Fibroblast of pulmonary artery (primary cell): ENCODE measurements at regions not wholly inside any gene's neighbourhood (a gene's known extent, or its start where the extent isn't known, plus 50 kb on each side); places are given as distances from the start of the nearest gene placed in this dataset.

Source experiments
- DNase-seq: peaks from one replicate; pipeline ENCODE4 v3.0.0-alpha.2; 2010; ENCODE audit warnings: low read depth
- H3K4me3 ChIP-seq: replicated peaks from 2 replicates; pipeline ENCODE4 v1.5.1; 2011; ENCODE audit warnings: low read depth, mild to moderate bottlenecking, control low read depth, low read length, moderate library complexity
- TF ChIP-seq, protein P1 (sequence below): IDR thresholded peaks from 2 replicates; pipeline ENCODE4 v1.5.1; 2011; ENCODE audit warnings: mild to moderate bottlenecking, control low read depth, low read length, inconsistent platforms; ENCODE audit errors: missing control alignments

DNA sequence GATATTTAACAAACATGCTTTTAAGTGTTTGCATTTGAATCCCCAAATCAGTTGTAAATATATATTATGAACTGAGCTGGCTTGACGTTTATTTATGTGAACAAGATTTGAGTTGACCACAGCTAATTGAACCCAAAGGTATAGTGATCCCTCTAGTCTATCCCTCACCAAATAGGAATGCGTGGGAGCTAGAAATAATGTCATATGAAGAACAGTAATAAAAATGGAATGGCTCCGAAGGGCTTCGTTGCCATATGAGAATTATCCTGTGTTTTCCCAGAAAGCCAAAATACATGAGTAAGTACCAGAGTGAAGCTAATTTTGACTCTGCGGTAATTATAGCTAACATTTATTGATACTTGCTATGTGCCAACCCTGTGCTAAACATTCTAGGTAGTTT, 142.7 kb downstream of the ADCYAP1 start:
- TF ChIP-seq, protein P1, sequence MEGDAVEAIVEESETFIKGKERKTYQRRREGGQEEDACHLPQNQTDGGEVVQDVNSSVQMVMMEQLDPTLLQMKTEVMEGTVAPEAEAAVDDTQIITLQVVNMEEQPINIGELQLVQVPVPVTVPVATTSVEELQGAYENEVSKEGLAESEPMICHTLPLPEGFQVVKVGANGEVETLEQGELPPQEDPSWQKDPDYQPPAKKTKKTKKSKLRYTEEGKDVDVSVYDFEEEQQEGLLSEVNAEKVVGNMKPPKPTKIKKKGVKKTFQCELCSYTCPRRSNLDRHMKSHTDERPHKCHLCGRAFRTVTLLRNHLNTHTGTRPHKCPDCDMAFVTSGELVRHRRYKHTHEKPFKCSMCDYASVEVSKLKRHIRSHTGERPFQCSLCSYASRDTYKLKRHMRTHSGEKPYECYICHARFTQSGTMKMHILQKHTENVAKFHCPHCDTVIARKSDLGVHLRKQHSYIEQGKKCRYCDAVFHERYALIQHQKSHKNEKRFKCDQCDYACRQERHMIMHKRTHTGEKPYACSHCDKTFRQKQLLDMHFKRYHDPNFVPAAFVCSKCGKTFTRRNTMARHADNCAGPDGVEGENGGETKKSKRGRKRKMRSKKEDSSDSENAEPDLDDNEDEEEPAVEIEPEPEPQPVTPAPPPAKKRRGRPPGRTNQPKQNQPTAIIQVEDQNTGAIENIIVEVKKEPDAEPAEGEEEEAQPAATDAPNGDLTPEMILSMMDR = no peak
- DNase-seq = peak; percentile 25
- no peak overlapping the region for H3K4me3 ChIP-seq

DNA sequence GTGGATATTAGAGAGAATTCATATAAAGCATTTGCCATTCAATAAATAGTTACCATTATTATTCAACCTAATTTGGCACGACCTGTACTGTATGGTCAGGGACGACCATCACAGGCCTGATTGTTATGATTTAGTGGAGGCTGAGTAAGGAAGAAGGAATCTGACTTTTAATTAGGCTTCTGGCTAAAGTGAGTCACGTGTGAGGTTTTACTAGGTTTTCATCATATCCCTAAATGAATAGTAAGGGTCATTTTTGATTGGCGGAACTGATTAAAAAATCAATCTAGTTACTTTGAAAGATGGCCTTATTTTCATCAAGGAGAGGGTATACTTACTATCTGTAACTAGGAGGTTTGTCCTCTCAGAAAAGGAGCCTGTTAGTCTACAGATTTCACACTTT, 143.4 kb downstream of the ADCYAP1 start:
- no peak overlapping the region for H3K4me3 ChIP-seq
- TF ChIP-seq, protein P1 = no peak
- DNase-seq = peak; percentile 8

DNA sequence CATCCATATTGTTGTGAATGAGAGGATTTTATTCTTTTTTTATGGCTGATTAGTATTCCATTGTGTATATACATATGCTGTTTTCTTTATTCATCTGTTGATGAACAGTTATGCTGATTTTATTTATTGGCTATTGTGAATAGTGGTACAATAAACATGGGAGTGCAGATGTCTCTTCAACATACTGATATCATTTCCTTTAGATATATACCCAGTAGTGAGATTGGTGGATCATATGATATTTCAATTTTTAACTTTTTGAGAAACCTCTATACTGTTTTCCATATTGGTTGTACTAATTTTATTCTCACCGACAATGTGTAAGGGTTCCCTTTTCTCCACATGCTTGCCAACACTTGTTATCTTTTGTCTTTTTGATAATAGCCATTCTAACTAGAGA, 144.5 kb downstream of the ADCYAP1 start:
- TF ChIP-seq, protein P1 = no peak
- H3K4me3 ChIP-seq = no peak overlapping the region
- no peak for DNase-seq

DNA sequence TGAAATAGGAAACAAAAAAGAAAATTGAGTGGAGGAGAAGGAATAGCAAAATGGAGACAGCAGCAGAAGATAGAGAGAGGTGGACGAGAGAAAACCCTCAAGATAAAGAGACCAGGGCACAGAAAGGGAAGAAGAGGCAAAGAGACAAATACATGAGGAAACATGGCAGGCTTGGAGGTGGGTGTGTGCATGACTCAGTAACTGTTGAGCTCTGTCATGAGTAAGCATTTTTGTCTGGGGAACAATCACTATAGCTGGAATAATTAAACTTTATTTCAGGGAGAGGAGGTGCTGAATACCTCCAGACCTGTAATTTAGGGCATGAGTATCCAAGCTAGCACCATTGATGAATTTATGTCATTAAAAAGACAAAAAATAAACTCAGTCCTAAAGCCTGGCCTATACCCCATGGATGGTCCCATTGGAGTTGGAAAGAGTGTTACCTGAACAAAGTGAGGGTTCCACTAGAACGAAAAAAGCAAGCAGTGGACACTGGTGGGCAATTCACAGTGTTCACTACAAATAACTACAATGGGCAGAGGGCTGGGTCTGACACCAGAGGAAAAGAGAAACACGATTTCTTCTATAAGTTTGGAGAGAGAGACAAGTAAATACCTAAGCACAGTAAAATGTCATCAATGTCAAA, 145.5 kb downstream of the ADCYAP1 start:
- TF ChIP-seq, protein P1 = no peak
- peak; percentile 42 for DNase-seq

DNA sequence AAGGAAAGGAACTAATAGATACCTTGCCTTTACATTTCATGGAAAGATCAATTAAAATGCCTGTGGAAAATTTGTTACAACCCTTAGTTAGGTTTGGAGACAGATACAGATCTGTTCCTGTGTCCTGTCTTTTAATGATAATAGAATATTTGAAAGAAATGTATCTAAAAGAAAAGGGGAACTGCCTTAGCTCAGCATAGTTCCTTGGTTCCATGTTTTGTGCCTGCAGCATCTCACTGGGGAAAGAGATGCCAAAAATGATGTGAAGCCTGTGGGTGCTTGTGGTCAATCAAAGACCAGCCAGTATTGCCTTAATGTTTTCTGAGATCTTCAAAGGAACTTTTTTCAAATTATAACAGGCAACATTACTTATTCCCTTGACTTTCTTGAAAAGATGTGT, 147.6 kb downstream of the ADCYAP1 start:
- DNase-seq = no peak
- TF ChIP-seq, protein P1 = no peak
- no peak overlapping the region for H3K4me3 ChIP-seq

More for the DNA sequence above, 145.5 kb downstream of the ADCYAP1 start:
- no peak overlapping the region for H3K4me3 ChIP-seq

DNA sequence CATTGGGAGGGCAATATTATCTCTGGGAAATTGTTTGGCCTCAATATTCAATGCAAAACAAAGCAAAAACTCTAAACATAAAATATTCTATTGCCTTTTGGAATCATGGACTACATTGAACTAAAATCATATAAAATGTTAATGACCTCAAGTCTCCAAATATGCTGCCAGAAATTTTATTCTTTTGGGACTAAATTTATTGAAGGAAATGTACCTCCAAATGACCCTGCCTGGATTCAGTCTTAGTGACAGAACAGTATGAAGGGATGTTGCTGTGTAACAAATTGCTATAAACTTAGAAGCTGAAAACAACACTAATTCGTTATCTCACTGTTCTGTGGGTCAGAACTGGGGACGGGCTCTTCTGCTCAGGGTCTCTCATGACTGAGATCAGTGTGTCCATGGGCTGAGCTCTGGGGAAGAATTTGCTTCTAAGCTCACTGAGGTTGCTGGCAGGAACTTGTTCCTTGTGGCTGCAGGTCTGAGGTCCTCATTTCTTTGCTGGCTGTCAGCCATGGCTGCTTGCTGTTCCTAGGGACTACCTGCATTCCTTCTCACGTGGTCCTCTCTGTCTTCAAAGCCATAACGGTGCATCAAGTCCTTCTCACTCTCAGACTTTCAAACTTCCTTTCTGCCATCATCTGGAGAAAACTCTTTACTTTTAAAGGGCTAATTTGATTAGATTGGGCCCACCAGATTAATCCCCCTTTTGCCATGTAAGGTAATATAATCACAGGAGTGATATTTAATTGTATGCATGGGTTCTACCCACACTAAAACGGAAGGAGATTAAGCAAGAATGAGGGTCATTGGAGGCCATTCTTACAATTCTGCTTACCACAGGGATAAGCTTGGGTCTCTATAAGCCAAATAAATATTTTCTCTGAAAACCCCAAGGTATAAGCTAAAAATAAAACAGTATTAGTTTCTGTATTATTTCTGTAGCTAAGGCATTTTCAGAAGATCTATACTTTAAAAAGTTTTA, 149.0 kb downstream of the ADCYAP1 start:
- TF ChIP-seq, protein P1 = no peak
- H3K4me3 ChIP-seq = no peak overlapping the region
- DNase-seq = no peak
